Esophagus squamous epithelium (tissue), 4 donors: ENCODE measurements at regions not wholly inside any gene's neighbourhood (a gene's known extent, or its start where the extent isn't known, plus 50 kb on each side); places are given as distances from the start of the nearest gene placed in this dataset.

Experiments
- CTCF ChIP-seq, 6 experiments: fragments of 450-650 bp in 4 of 6; fragments of 200-600 bp in 2 of 6; sonication (generic) in 2 of 6; IDR thresholded peaks; one replicate each; pipeline ENCODE4 v1.5.1; 2016 to 2019; ENCODE audit warnings: antibody characterized with exemption in 6 of 6, mild to moderate bottlenecking in 4 of 6, moderate library complexity in 4 of 6
- POLR2A ChIP-seq, 4 donors: fragments of 450-650 bp; IDR thresholded peaks; one replicate each; pipeline ENCODE4 v1.6.1; 2017; ENCODE audit warnings: antibody characterized with exemption in 4 of 4, mild to moderate bottlenecking in 4 of 4, moderate library complexity in 3 of 4

GRCh38 chr4:55001538-55001937, 123.9 kb downstream of the KDR start:
- no peak for TF ChIP-seq POLR2A (IDR thresholded peaks at IDR 0.05)
- no peak for TF ChIP-seq CTCF (IDR thresholded peaks at IDR 0.05)
